ENCODE measurements at regions not wholly inside any gene's neighbourhood (a gene's known extent, or its start where the extent isn't known, plus 50 kb on each side); places are given as distances from the start of the nearest gene placed in this dataset.

- TF ChIP-seq CTCF (conservative IDR thresholded peaks at IDR 0.05 in 1 of 2, IDR thresholded peaks at IDR 0.05 in 1 of 2; ENCODE audit: extremely low read depth in 1 of 2, insufficient read depth in 1 of 2, low read depth in 1 of 2, low read length in 2 of 2) = no peak
- no peak for TF ChIP-seq EZH2 (IDR thresholded peaks at IDR 0.05; ENCODE audit: borderline replicate concordance, low read length)
These were observed 117.5 kb upstream of the NR2F2 start for GRCh38 chr15:96213045-96213444.
